GM21737 (cell line): ENCODE measurements at regions not wholly inside any gene's neighbourhood (a gene's known extent, or its start where the extent isn't known, plus 50 kb on each side); places are given as distances from the start of the nearest gene placed in this dataset.

ENCODE experiments used
- ATAC-seq: cut with Tn5 transposase; IDR thresholded peaks from one replicate; pipeline ENCODE4 v1.9.1; 2021; ENCODE audit warnings: mild to moderate bottlenecking, moderate library complexity; ENCODE audit not compliant: unreplicated experiment

GRCh38 chrX:15191830-15192229 lies 78.1 kb downstream of the ASB9 start:
- no peak for ATAC-seq

- ATAC-seq = no peak
Measured at GRCh38 chrX:15188039-15188438, 81.8 kb downstream of the ASB9 start.

- ATAC-seq = no peak
Measured at GRCh38 chrX:15177316-15177715, 92.6 kb downstream of the ASB9 start.

- no peak for ATAC-seq
Measured at GRCh38 chrX:15173411-15173810, 96.5 kb downstream of the ASB9 start.

- ATAC-seq = no peak
Measured at GRCh38 chrX:15170927-15171326, 99.0 kb downstream of the ASB9 start.

- no peak for ATAC-seq
Measured at GRCh38 chrX:15167826-15168225, 102.1 kb downstream of the ASB9 start.

GRCh38 chrX:15165832-15166231 lies 104.1 kb downstream of the ASB9 start:
- no peak for ATAC-seq

GRCh38 chrX:15163131-15163530 lies 106.8 kb downstream of the ASB9 start:
- ATAC-seq = no peak

- no peak for ATAC-seq
Measured at GRCh38 chrX:15160558-15161095, 109.3 kb downstream of the ASB9 start.

- ATAC-seq = peak; percentile 69
Measured at GRCh38 chrX:15158736-15159406, 111.0 kb downstream of the ASB9 start.

- no peak for ATAC-seq
Measured at GRCh38 chrX:15158350-15158735, 111.5 kb downstream of the ASB9 start.

GRCh38 chrX:15157624-15158023 lies 112.3 kb downstream of the ASB9 start:
- no peak for ATAC-seq

- ATAC-seq = peak; percentile 70
Measured at GRCh38 chrX:15151267-15152186, 118.4 kb downstream of the ASB9 start.

GRCh38 chrX:15150586-15150985 lies 119.3 kb downstream of the ASB9 start:
- no peak for ATAC-seq

- no peak for ATAC-seq
Measured at GRCh38 chrX:15146515-15146914, 123.4 kb downstream of the ASB9 start.

- ATAC-seq = no peak
Measured at GRCh38 chrX:15143825-15144121, 126.1 kb downstream of the ASB9 start.

GRCh38 chrX:15143050-15143824 lies 126.6 kb downstream of the ASB9 start:
- ATAC-seq = no peak

- no peak for ATAC-seq
Measured at GRCh38 chrX:15142084-15142715, 127.7 kb downstream of the ASB9 start.

GRCh38 chrX:15136795-15137194 lies 133.1 kb downstream of the ASB9 start:
- no peak for ATAC-seq

- no peak for ATAC-seq
Measured at GRCh38 chrX:15129412-15129811, 140.5 kb downstream of the ASB9 start.

- ATAC-seq = no peak
Measured at GRCh38 chrX:15128861-15129260, 141.0 kb downstream of the ASB9 start.
